NB4 (cell line): ENCODE measurements at regions not wholly inside any gene's neighbourhood (a gene's known extent, or its start where the extent isn't known, plus 50 kb on each side); places are given as distances from the start of the nearest gene placed in this dataset.
"Not testable (repeated sequence)": the region's sequence is repeated elsewhere in the genome, so short reads cannot be mapped to it uniquely, and the experiment has no call there.

Experiments used
- POLR2A ChIP-seq: IDR thresholded peaks from 2 replicates; pipeline ENCODE4 v1.6.1; 2011; ENCODE audit warnings: mild to moderate bottlenecking; ENCODE audit not compliant: insufficient read length; ENCODE audit errors: extremely low read depth
- TF ChIP-seq, protein P1 (sequence below): IDR thresholded peaks from one replicate; pipeline ENCODE4 v1.5.1; 2012; ENCODE audit warnings: low read depth, low read length

DNA sequence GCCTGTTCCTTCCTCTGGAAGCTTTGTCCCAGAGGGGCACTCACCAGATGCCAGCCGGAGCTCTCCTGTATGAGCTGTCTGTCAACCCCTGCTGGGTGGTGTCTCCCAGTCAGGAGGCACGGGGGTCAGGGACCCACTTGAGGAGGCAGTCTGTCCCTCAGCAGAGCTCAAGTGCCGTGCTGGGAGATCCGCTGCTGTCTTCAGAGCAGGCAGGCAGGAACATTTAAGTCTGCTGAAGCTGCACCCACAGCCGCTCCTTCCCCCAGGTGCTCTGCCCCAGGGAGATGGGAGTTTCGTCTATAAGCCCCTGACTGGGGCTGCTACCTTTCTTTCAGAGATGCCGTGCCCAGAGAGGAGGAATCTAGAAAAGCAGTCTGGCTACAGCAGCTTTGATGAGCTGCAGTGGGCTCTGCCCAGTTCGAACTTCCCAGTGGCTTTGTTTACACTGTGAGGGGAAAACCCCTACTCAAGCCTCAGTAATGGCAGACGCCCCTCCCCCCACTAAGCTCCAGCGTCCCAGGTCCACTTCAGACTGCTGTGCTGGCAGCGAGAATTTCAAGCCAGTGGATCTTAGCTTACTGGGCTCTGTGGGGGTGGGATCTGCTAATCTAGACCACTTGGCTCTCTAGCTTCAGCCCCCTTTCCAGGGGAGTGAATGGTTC, 61.5 kb upstream of the PRNP start:
- TF ChIP-seq POLR2A, result not testable (repeated sequence)
- TF ChIP-seq, protein P1, sequence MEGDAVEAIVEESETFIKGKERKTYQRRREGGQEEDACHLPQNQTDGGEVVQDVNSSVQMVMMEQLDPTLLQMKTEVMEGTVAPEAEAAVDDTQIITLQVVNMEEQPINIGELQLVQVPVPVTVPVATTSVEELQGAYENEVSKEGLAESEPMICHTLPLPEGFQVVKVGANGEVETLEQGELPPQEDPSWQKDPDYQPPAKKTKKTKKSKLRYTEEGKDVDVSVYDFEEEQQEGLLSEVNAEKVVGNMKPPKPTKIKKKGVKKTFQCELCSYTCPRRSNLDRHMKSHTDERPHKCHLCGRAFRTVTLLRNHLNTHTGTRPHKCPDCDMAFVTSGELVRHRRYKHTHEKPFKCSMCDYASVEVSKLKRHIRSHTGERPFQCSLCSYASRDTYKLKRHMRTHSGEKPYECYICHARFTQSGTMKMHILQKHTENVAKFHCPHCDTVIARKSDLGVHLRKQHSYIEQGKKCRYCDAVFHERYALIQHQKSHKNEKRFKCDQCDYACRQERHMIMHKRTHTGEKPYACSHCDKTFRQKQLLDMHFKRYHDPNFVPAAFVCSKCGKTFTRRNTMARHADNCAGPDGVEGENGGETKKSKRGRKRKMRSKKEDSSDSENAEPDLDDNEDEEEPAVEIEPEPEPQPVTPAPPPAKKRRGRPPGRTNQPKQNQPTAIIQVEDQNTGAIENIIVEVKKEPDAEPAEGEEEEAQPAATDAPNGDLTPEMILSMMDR, result not testable (repeated sequence)
